Renal cortex interstitium (tissue), 11 donors: ENCODE measurements at regions not wholly inside any gene's neighbourhood (a gene's known extent, or its start where the extent isn't known, plus 50 kb on each side); places are given as distances from the start of the nearest gene placed in this dataset.

Source experiments
- DNase-seq, 11 donors: peaks; one replicate each; pipeline ENCODE4 v3.0.0-alpha.2; 2013; ENCODE audit warnings: low read depth in 9 of 11, low spot score in 4 of 11; ENCODE audit errors: extremely low read depth in 1 of 11

DNA sequence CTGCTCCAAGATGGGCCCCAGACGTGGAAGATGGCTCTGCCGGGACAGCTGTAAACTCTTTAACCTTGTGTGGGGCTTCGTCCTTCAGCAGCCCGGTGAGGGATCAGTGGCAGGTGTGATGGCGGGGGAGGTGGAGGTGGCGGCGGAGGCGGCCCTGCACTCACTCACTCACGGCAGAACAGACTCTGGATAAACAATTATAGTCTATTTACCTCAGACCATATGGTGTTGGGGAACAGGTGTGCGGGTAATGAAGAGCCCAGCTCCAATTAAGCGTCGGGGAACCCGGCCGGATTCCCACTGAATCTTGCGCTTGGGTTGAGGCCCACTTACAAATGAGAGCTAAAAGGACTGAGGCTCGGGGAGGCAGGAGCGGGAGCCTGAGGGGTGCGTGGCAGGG is 104.3 kb upstream of the SDK2 start:
- DNase-seq: no peak

DNA sequence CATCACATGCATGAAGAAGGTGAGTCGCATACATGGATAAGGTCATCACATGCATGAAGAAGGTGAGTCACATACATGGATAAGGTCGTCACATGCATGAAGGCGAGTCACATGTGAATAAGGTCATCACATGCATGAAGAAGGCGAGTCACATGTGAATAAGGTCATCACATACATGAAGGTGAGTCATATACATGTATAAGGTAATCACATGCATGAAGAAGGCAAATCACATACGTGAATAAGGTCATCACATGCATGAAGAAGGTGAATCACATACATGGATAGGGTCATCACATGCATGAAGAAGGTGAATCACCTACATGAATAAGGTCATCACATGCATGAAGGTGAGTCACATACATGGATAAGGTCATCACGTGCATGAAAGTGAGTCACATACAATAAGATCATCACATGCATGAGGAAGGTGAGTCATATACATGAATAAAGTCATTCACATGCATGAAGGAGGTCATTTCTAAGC is 105.1 kb upstream of the SDK2 start:
- DNase-seq: no peak

DNA sequence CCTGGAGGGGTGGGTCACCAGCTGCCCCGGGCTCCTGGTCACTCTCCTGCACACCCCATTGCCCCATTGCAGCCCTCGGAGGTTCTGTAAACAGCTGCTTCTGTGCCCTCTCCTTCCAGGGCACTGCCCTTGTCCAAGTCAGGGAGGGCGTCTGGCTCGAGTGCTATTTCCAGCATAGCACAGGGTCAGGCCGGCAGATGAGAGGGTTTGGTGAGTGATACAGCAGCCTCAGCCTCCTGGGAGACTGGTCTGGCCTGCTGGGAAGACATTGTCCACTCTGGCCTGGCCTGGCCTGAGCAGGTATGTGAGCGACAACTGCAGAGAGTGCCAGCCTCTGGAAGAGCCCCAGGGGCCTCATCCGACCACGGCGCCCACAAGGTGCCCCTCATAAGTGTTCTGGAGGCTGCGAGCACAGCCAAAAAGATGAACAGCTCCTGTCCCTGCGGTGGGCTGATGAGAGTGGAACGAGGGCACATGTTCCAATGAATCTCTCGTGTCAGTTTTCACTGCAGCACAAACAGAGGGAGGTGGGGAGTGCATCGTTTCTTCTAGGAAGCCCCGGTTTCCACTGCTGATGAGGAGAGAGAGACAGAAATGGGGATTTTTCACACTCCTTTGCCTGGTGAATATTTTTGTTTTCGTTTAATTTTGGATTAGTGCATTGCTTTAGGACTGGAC is 105.8 kb upstream of the SDK2 start:
- DNase-seq: no peak

DNA sequence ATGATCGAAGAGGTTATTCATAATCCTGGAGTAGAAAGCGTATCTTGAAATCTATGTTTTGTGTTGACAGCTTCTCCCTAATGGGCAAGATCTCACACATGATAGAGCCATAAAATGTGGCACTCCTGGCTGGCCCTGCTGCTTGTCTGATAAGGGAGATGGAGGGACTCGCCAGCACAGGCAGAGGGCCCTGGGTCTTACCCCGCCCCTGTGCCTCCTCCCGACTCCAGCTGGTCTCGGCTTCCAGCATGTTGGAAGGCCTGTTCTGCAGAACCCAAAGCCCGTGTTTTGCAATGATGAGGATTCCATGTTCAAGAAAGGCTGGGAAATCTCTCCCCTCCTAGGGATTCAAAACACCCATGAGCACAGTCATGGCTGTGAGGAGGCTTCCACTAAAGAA is 106.7 kb upstream of the SDK2 start:
- no peak for DNase-seq

DNA sequence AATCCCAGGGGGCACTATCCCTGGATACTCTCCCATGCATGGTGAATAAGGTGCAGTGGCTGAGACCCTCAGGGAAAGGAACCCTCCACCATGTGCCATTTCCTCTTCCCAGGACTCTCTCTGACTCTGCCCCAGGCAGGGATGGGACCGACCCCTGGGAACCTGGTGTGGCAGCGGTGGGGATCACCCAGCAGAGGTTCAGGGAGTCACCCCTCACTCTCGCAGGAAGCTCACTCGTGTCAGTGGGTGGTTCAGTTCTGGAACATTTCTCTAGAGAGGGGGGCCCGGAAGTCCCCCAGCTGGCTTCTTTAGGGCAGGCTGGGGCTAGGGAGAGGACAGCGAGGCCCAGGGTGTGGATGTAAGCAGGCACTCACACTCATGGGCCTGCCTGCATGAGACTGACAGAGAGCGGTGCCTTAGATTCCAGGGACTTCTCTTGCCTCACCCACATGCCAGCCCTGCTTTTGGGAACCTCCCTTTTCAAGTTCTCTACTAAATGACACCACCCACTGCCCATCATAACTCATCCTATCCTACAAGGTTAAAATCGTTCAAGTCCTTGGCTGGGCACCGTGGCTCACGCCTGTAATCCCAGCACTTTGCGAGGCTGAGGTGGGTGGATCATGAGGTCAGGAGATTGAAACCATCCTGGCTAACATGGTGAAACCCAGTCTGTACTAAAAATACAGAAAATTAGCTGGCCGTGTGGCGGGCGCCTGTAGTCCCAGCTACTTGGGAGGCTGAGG is 109.7 kb upstream of the SDK2 start:
- DNase-seq: no peak

DNA sequence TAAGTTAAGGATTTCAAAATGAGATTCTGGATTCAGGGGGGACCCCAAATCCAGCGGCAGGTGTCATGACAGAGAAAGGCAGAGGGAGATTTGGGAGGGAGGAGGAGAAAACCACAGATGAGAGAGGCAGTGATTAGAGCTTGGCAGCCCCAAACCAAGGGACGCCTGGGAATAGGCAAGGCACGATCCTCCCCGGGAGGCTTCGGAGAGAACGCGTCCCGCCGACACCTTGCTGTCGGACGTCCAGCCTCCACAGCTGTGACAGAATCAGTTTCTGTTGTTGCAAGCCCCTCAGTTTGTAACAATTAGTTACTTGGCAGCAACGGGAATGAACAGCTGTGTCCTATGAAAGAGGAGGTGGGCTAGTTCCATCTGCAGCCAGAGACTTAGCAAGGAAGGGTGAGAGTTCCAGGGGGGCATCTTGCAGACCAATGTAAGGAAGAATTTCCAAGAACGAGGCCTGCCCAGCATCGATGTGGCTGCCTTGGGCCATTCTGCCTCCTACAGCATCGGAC is 110.7 kb upstream of the SDK2 start:
- no peak for DNase-seq

DNA sequence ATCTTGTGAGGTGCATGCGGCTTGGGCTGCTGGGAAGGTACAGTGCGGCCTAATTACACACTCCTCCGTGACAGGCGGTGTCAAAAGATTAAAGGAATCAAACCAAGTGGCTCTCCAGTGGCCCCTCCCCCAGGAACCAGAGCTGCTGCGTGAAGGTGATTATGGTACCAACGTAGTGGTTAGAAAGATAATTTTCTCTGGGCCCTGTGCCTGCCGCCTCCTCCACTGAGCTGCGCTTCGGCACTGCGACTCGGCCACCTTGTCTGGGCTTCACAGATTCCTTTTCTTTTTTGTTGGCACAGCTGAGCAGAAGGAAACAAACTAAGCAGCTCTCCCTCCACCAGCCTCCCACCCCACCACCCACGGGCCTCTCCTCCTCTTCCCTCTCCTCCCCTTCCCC is 113.2 kb upstream of the SDK2 start:
- DNase-seq: no peak

DNA sequence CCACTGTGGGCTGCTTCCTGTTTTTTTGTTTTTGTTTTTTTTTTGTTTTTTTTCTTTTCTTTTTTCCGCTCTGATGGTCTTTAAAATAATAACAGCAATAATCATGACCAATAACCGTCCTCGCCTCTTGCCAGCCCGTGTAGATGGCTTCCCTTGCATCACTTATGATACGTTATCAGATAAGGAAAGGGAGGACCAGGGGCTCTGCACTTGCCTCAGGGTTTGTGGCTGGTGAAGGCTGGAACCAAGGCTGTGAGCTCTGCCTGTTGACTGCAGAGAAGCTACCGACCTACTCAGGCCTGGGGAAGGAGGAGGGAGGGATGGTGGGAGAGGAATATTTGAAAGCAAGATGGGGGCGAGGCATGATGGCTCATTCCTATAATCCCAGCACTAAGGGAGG is 114.0 kb upstream of the SDK2 start:
- no peak for DNase-seq

DNA sequence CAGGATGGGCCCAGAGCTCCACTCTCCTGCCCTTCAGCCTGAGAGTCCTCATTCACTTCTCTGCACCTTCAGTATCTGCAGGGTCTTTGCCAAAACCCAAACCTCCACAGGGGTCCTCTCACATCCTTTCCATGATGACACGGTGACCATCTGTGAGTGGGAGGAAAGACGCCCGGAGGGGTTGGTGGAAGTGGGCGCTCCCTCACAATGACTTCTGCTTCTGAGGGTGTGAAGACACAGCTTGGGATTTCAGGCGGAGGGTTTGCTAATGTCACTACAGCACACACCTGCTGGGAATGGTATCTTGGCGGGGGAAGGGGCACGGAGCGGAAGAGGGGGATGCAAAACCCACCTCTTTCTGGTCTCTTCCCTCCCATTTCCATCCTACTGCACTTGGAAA is 115.1 kb upstream of the SDK2 start:
- no peak for DNase-seq

DNA sequence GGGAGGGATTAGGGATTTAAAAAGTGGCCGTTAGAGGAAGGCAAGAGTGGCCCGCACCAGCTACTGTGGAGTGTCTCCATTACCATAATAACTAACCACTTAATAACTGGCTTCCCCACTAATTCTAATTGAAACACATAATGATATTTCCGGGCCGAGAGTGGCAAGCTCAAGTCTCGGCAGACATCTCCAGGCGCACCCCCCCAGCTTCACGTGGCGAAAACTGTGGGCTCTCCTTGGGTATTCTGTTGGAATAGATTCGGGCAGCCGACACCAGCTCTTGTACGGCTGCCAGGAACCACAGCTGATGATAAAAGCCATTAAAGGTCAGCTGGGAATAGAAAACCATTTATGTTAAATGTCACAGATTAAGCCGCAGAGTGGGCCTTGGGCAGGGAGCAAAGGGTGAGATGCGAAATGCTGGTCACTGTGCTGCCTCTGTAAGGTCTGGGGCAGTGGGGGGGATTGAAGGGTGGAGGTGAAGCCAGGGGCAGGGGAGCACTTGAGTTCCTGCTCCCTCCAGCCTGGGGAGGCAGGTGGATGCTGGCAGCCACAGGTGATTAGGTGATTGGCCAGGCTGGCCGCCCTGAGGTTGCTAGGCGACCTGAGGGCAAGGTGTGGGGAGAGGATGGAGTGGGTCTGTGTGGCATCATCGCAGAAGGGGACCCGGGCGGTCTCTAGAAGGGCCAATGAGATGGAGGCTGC is 115.6 kb upstream of the SDK2 start:
- DNase-seq: no peak

DNA sequence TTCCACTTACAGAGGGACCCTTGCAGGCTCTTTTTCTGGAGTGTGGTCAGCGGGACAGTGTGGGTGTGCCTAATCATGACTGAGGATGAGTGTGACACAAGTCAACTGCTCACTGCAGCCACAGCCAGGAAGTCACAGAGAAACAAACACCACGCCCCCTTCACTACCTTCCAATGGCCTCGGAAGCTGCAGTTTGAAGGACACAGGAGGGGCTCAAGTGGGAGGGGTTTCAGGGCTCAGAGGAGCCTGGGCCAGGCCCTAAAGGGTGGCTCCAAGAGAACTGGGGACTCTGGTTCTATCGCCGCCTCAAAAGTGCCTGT is 116.2 kb upstream of the SDK2 start:
- no peak for DNase-seq

DNA sequence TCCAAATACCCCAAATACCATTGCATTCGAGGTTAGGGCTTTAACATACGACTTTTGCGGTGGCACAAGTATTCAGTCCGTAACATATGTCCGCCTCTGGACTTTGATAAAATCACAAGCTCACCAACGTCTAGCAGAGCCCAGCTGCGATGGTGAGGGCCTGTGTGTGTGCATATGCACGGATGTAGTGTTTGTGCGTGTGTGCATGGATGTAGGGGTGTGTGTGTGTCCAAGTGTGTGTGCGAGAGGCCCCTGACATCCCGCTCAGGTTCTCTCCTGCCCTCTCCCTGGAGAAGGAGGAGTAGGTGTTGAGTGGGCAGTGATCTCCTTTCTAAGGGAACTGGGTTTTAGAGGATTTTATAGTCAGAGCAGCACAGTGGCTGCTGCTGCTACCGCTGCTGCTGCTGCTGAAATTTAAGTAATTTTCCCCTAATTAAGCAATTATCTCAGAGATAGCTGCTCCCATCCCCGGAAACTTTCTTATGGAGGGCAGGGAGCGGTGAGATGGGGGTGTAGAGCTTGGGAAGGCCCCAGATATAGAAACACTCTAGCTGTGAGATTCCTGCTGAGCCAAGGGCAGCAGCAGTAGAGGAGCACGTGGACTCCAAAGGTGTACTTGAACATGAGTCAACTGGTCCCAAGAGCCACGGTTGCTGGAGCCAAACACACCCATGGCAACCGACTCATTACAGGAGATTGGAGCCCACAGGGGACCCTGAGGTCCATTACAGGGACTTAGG is 121.7 kb upstream of the SDK2 start:
- no peak for DNase-seq

DNA sequence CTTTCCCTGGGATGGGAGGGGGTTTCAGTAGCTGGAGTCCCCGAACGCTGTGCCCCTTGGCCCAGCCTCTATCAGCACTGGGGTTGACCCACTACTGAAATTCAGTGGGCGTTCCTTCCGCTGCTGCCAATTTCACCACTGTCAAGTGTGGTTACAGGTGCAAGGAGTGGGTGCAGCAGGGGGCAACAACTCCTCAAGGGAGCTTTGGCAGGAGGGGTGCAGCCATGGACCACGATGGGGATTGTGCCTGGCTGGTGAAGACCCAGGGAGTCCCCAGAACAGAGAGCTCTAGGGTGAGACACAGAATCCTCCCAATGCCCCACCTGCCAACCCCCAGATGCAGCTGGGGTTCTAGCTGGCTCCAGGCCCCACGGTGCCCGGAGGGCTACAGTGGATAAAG is 123.5 kb upstream of the SDK2 start:
- no peak for DNase-seq

DNA sequence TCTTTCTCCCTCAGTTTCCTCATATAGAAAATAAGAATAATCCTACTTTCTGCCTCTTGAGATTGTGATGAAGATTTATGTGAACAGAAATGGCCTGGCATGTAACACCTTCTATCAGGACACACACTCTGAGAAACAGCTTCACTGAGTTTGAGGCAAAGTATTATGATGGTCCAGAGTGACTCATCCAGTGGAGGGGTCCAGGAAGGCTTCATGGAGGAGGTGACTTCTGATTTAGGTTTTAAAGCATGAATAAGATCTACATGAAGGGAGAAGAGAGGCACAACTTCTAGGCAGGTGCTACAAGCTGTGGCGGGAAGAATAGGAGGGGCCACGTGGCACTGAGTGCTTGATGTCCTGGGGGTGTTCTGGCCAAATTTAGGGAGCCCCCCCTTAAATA is 124.4 kb upstream of the SDK2 start:
- no peak for DNase-seq

DNA sequence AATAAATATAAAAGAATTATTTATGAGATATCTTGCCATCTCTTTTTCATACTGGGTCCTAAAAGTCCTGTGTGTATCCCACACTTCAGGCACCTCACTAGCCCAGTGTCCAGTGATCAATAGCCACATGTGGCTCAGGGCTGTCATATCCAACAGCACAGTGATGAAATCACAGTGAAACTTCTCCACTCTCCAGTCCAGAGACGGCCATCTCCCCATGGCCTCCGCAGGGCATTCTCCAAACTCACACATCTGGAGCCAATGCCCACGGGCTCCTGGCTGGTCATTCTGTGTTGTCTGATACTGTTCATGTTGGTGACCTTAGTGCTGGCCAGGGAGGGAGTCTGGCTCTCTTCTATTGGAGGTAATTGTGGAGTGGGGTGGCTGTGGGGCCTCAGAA is 125.2 kb upstream of the SDK2 start:
- DNase-seq: no peak

DNA sequence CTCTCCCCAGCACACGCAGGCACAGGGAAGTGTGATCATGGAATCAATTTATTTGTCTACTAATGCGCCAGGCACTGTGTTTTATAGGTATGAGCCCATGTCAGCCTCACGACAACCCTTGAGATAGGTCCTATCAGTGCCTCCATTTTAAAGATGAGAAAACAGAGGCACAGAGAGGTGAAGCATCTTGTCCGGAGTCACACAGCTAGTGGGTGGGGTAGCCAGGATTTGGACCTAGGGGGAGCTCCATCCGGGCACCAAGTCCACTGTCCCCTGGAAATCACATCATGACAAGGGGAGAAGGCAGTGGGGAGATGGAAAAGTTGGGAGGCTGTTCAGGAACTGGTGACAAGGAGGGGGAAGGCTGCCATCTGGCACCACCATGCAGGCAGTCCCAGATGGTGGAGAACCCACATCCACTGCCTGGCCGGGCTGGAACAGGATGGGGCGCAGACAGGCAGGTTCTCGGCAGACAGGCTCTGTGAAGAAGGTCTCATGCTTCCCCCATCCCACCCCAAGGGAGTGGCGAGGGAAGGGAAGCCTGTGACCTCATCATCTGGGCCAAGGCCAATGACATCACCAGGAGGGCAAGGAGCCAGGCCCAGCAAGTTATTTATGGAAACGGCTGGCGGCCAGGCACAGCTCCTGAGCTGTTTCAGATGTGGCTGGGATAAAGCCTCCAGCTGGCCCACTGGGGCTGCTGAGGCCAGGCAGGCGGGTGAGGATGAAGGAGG is 126.0 kb upstream of the SDK2 start:
- DNase-seq: peak; percentile 53 to 76 (median 63)

DNA sequence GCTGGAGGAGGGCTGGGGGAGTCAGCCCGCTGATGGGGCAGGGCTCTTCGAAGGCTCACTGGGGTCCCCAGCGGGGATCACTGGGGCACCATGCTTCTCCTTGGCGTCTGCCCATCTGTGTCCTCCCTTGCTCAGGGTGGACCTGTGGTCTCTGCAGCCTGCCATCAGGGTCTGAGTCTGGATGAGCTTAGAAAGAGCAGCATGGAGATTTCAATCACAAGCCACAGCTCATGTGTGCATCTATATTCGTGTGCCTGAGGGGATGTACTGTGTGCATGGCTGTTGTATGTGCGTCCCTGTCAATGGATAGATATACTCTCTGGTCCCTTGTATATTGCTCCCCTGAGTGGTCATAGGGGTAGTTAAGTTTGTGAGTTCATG is 126.6 kb upstream of the SDK2 start:
- DNase-seq: no peak

DNA sequence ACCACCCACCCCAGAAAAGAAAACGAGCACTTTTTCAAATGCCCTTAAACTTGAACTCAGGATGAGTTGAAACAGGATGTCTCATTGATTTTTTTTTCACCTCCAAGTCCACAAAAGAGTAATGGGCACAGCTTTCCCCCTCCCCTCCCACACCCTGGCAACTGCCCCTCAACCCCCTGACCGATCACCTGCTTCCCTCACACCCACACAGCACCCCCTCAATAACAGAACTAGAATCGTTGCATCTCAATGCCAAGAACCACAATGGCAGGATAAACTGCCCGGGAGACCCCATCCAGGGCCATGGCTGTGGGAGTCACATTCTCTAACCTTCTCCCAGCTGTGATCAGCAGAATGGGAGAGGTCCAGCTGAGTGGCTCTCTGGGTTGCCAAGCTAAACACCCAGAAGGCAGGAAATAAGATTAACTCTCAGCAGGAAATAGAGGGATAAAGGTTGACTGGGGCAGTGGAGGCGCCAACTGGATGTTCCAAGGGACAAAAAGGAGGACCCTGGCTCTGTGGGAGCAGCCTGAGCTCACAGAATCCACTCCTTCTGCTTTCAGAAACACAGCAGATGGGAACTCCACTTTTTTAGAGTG is 128.0 kb upstream of the SDK2 start:
- DNase-seq: no peak

DNA sequence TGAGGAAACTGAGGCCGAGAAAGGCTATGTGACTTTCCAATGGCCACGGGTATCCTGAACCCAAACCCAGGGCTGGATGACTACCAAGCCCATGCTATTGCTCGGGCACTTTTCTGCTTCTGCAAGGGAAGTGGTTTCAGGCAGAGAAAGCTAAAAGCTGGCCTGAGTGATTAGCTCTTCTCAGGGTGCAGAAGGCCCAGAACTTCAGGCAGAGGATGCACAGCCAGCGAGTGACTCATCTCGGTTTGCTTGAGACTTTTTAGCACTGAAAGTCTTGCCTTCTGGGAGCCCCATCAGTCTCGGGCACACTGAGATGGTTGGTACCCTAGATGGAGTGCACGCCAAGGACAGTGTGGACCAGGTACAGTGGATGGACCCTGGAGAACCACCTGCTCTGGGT is 129.5 kb upstream of the SDK2 start:
- no peak for DNase-seq
